ENCODE measurements at regions not wholly inside any gene's neighbourhood (a gene's known extent, or its start where the extent isn't known, plus 50 kb on each side); places are given as distances from the start of the nearest gene placed in this dataset.

DNA sequence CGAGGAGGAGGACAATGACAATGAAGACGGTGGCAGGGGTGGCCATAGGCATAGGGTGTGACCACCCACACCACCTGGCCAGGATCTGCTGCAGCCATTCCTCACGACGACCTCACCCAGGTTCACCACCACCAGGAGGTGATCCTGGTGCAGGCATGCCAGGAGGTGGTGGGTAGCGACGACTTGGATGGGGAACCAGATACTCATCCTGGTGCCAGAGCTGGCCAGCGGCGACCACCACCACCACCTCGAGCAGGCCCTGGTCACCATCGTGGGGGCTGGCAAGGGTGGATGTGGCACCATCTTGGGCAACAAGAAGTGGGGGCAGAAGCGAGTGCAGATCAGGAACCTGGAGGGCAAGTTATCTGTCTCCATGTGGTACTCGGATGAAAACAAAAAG, 117.1 kb upstream of the NXPH2 start:
- TF ChIP-seq SUZ12 (IDR thresholded peaks at IDR 0.05) = no peak
- no peak for TF ChIP-seq ARNT (IDR thresholded peaks at IDR 0.05)
- no peak for TF ChIP-seq FOXM1 (IDR thresholded peaks at IDR 0.05; ENCODE audit: borderline replicate concordance)
- TF ChIP-seq SP1 (IDR thresholded peaks at IDR 0.05) = no peak
- TF ChIP-seq BHLHE40 (IDR thresholded peaks at IDR 0.05; ENCODE audit: borderline replicate concordance) = no peak
- no peak for TF ChIP-seq ZNF384 (IDR thresholded peaks at IDR 0.05)
- no peak for TF ChIP-seq ELF4 (IDR thresholded peaks at IDR 0.05)
- no peak for TF ChIP-seq TARDBP (IDR thresholded peaks at IDR 0.05)
- TF ChIP-seq LEF1 (IDR thresholded peaks at IDR 0.05; ENCODE audit: borderline replicate concordance) = no peak
- TF ChIP-seq, protein P1, sequence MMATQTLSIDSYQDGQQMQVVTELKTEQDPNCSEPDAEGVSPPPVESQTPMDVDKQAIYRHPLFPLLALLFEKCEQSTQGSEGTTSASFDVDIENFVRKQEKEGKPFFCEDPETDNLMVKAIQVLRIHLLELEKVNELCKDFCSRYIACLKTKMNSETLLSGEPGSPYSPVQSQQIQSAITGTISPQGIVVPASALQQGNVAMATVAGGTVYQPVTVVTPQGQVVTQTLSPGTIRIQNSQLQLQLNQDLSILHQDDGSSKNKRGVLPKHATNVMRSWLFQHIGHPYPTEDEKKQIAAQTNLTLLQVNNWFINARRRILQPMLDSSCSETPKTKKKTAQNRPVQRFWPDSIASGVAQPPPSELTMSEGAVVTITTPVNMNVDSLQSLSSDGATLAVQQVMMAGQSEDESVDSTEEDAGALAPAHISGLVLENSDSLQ (IDR thresholded peaks at IDR 0.05) = no peak
- TF ChIP-seq CTBP1 (IDR thresholded peaks at IDR 0.05; ENCODE audit: borderline replicate concordance) = no peak
- no peak for TF ChIP-seq HDGF (IDR thresholded peaks at IDR 0.05; ENCODE audit: borderline replicate concordance)
- no peak for TF ChIP-seq FOXK2 (IDR thresholded peaks at IDR 0.05)
- no peak for TF ChIP-seq NFRKB (IDR thresholded peaks at IDR 0.05)
